Endodermal cell (in vitro differentiated cells): ENCODE measurements at regions not wholly inside any gene's neighbourhood (a gene's known extent, or its start where the extent isn't known, plus 50 kb on each side); places are given as distances from the start of the nearest gene placed in this dataset.

Experiments used
- DNase-seq: peaks from one replicate; pipeline ENCODE4 v3.0.0-alpha.2; 2017
- H3K27ac ChIP-seq: 2 replicates; pipeline ENCODE4 v1.5.1; 2013; ENCODE audit warnings: mild to moderate bottlenecking, low read depth, low read length, moderate library complexity
- H3K27me3 ChIP-seq: 2 replicates; pipeline ENCODE4 v1.6.1; 2013; ENCODE audit warnings: mild to moderate bottlenecking, low read length, moderate library complexity; ENCODE audit not compliant: insufficient read depth, control insufficient read depth, poor library complexity, severe bottlenecking
- H3K36me3 ChIP-seq: 2 replicates; pipeline ENCODE4 v1.7.0; 2013; ENCODE audit warnings: mild to moderate bottlenecking, low read length, moderate library complexity; ENCODE audit not compliant: control insufficient read depth, insufficient read depth
- H3K4me1 ChIP-seq: one replicate; pipeline ENCODE4 v1.7.0; 2013; ENCODE audit warnings: low read length; ENCODE audit not compliant: control insufficient read depth, insufficient read depth
- H3K4me3 ChIP-seq: 2 replicates; pipeline ENCODE4 v1.5.1; 2013; ENCODE audit warnings: mild to moderate bottlenecking, low read length, moderate library complexity
- H3K9ac ChIP-seq: 2 replicates; pipeline ENCODE4 v1.6.1; 2013; ENCODE audit warnings: mild to moderate bottlenecking, low read length, moderate library complexity; ENCODE audit not compliant: poor library complexity, severe bottlenecking; ENCODE audit errors: extremely low read depth
- H3K9me3 ChIP-seq: 2 replicates; pipeline ENCODE4 v1.6.1; 2013; ENCODE audit warnings: mild to moderate bottlenecking, low read length, moderate library complexity; ENCODE audit not compliant: control insufficient read depth
- H3K27ac Mint-ChIP-seq: 2 replicates; pipeline ENCODE4 v1.8.0; 2020; ENCODE audit warnings: mixed read lengths
- H3K27me3 Mint-ChIP-seq: 2 replicates; pipeline ENCODE4 v1.8.0; 2021; ENCODE audit warnings: mild to moderate bottlenecking, mixed read lengths; ENCODE audit not compliant: insufficient read depth
- H3K36me3 Mint-ChIP-seq: 2 replicates; pipeline ENCODE4 v1.8.0; 2020; ENCODE audit warnings: low read depth, mixed read lengths
- H3K4me1 Mint-ChIP-seq: 2 replicates; pipeline ENCODE4 v1.8.0; 2020; ENCODE audit warnings: mixed read lengths
- H3K4me3 Mint-ChIP-seq: 2 replicates; pipeline ENCODE4 v1.8.0; 2020; ENCODE audit warnings: mild to moderate bottlenecking, moderate library complexity, mixed read lengths
- H3K9me3 Mint-ChIP-seq: 2 replicates; pipeline ENCODE4 v1.8.0; 2020; ENCODE audit warnings: mild to moderate bottlenecking, mixed read lengths
- CTCF ChIP-seq: fragments of 200-600 bp; sonication (generic); conservative IDR thresholded peaks from 2 replicates; pipeline ENCODE4 v1.5.0; 2021; ENCODE audit warnings: antibody characterized with exemption, mild to moderate bottlenecking
- WGBS, 2 experiments: methylation state at CpG; one replicate each; pipeline versions ENCODE4 v1.1.5 to v1.1.7; 2013; ENCODE audit warnings: missing lambda C conversion rate in 2 of 2, mixed read lengths in 1 of 2; ENCODE audit not compliant: insufficient coverage in 1 of 2, insufficient read length in 1 of 2; 5-methylcytosine and 5-hydroxymethylcytosine counted together

GRCh38 chr4:56099378-56099786 lies 150.6 kb downstream of the CEP135 start:
- Histone ChIP-seq H3K9me3 (no peaks in the 10 kb centered on the region), H3K36me3 (no peaks in the 10 kb centered on the region), H3K27me3 (no peaks in the 10 kb centered on the region), H3K9ac (no peak overlapping the region), H3K27ac (no peak overlapping the region), H3K4me3 (no peak overlapping the region), H3K4me1 (no peaks in the 10 kb centered on the region)
- Mint-ChIP-seq H3K9me3 (no peaks in the 10 kb centered on the region), H3K27me3 (no peaks in the 10 kb centered on the region), H3K4me1 (peaks cover 4% of the 10 kb centered on the region), H3K36me3 (peaks cover 2% of the 10 kb centered on the region), H3K27ac (no peak overlapping the region), H3K4me3 (no peak overlapping the region)
- DNase-seq = no peak
- no peak for TF ChIP-seq CTCF
- 92 to 93% methylated on average over 3 of the region's 3 CpGs for WGBS, 2 experiments

GRCh38 chr4:56093576-56093975 lies 144.8 kb downstream of the CEP135 start:
- H3K9me3 ChIP-seq = no peaks in the 10 kb centered on the region
- Mint-ChIP-seq H3K4me1 (peaks cover 8% of the 10 kb centered on the region), H3K27me3 (no peaks in the 10 kb centered on the region), H3K36me3 (peaks cover 2% of the 10 kb centered on the region), H3K9me3 (no peaks in the 10 kb centered on the region), H3K4me3 (no peak overlapping the region), H3K27ac (no peak overlapping the region)
- no peak for DNase-seq
- H3K9ac ChIP-seq = no peak overlapping the region
- H3K27me3 ChIP-seq = no peaks in the 10 kb centered on the region
- H3K36me3 ChIP-seq = no peaks in the 10 kb centered on the region
- WGBS, 2 experiments = 95 to 100% methylated on average over 3 of the region's 3 CpGs
- H3K4me1 ChIP-seq = no peaks in the 10 kb centered on the region
- no peak overlapping the region for H3K27ac ChIP-seq
- TF ChIP-seq CTCF = no peak
- H3K4me3 ChIP-seq = no peak overlapping the region

- TF ChIP-seq CTCF = no peak
- Mint-ChIP-seq H3K9me3 (no peaks in the 10 kb centered on the region), H3K4me1 (peaks cover 8% of the 10 kb centered on the region), H3K27ac (no peak overlapping the region), H3K27me3 (no peaks in the 10 kb centered on the region), H3K36me3 (peaks cover 2% of the 10 kb centered on the region), H3K4me3 (no peak overlapping the region)
- Histone ChIP-seq H3K27me3 (no peaks in the 10 kb centered on the region), H3K4me1 (no peaks in the 10 kb centered on the region), H3K27ac (no peak overlapping the region), H3K9ac (no peak overlapping the region), H3K9me3 (no peaks in the 10 kb centered on the region), H3K36me3 (no peaks in the 10 kb centered on the region), H3K4me3 (no peak overlapping the region)
- 90 to 95% methylated on average over 4 to 8 of the region's 8 CpGs for WGBS, 2 experiments
- DNase-seq = no peak
Observed at GRCh38 chr4:56092540-56092939, 143.8 kb downstream of the CEP135 start.
